GM18520 (cell line): ENCODE measurements at regions not wholly inside any gene's neighbourhood (a gene's known extent, or its start where the extent isn't known, plus 50 kb on each side); places are given as distances from the start of the nearest gene placed in this dataset.

ENCODE experiments used
- ATAC-seq: cut with Tn5 transposase; IDR thresholded peaks from one replicate; pipeline ENCODE4 v1.9.1; 2021; ENCODE audit not compliant: unreplicated experiment

GRCh38 chr2:2812117-2812516, 481.0 kb upstream of the MYT1L start:
- no peak for ATAC-seq

- no peak for ATAC-seq
Measured at GRCh38 chr2:2810504-2810903, 479.4 kb upstream of the MYT1L start.

GRCh38 chr2:2809771-2810170, 478.7 kb upstream of the MYT1L start:
- ATAC-seq = no peak

- no peak for ATAC-seq
Measured at GRCh38 chr2:2808551-2809058, 477.5 kb upstream of the MYT1L start.

- no peak for ATAC-seq
Measured at GRCh38 chr2:2806711-2807110, 475.6 kb upstream of the MYT1L start.

- no peak for ATAC-seq
Measured at GRCh38 chr2:2805263-2805662, 474.2 kb upstream of the MYT1L start.

GRCh38 chr2:2804528-2804927, 473.5 kb upstream of the MYT1L start:
- ATAC-seq = no peak

GRCh38 chr2:2801458-2801857, 470.4 kb upstream of the MYT1L start:
- ATAC-seq = no peak

- no peak for ATAC-seq
Measured at GRCh38 chr2:2800697-2801096, 469.6 kb upstream of the MYT1L start.

- no peak for ATAC-seq
Measured at GRCh38 chr2:2800001-2800400, 468.9 kb upstream of the MYT1L start.

- no peak for ATAC-seq
Measured at GRCh38 chr2:2799151-2799697, 468.1 kb upstream of the MYT1L start.

- ATAC-seq = no peak
Measured at GRCh38 chr2:2798337-2798736, 467.3 kb upstream of the MYT1L start.

- ATAC-seq = no peak
Measured at GRCh38 chr2:2797797-2798196, 466.7 kb upstream of the MYT1L start.

GRCh38 chr2:2796207-2796606, 465.1 kb upstream of the MYT1L start:
- no peak for ATAC-seq

- no peak for ATAC-seq
Measured at GRCh38 chr2:2795438-2796091, 464.5 kb upstream of the MYT1L start.

- no peak for ATAC-seq
Measured at GRCh38 chr2:2793925-2794560, 463.0 kb upstream of the MYT1L start.

- ATAC-seq = no peak
Measured at GRCh38 chr2:2793514-2793913, 462.4 kb upstream of the MYT1L start.

GRCh38 chr2:2791606-2792005, 460.5 kb upstream of the MYT1L start:
- no peak for ATAC-seq

- no peak for ATAC-seq
Measured at GRCh38 chr2:2791031-2791430, 460.0 kb upstream of the MYT1L start.

- no peak for ATAC-seq
Measured at GRCh38 chr2:2788076-2788475, 457.0 kb upstream of the MYT1L start.

- no peak for ATAC-seq
Measured at GRCh38 chr2:2787301-2787907, 456.3 kb upstream of the MYT1L start.

GRCh38 chr2:2782007-2782406, 450.9 kb upstream of the MYT1L start:
- ATAC-seq = no peak
